HG02981 (cell line): ENCODE measurements at regions not wholly inside any gene's neighbourhood (a gene's known extent, or its start where the extent isn't known, plus 50 kb on each side); places are given as distances from the start of the nearest gene placed in this dataset.
"Not testable (repeated sequence)": the region's sequence is repeated elsewhere in the genome, so short reads cannot be mapped to it uniquely, and the experiment has no call there.

Source experiments
- ATAC-seq: cut with Tn5 transposase; IDR thresholded peaks from one replicate; pipeline ENCODE4 v1.9.1; 2021; ENCODE audit warnings: mild to moderate bottlenecking, moderate library complexity; ENCODE audit not compliant: unreplicated experiment

DNA sequence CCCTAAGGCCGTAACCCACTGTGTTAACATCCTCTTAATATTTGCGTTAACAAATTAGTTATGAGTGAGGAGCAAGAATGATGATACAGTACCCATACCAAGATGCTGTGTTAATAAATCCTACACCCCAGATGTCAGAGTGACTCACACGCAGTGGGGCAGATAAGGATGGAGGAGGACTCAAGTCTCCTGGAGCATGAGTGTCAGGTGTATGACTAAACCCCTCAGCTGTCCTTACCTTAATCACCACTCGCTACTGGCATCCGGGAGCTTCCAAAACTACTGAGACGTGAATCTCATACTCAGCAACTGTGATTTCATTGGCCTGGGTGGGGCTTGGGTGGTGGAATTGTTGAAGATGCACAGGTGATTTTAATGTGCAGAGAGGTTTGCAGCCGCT is 131.3 kb upstream of the MTHFD1L start:
- ATAC-seq, result no peak

DNA sequence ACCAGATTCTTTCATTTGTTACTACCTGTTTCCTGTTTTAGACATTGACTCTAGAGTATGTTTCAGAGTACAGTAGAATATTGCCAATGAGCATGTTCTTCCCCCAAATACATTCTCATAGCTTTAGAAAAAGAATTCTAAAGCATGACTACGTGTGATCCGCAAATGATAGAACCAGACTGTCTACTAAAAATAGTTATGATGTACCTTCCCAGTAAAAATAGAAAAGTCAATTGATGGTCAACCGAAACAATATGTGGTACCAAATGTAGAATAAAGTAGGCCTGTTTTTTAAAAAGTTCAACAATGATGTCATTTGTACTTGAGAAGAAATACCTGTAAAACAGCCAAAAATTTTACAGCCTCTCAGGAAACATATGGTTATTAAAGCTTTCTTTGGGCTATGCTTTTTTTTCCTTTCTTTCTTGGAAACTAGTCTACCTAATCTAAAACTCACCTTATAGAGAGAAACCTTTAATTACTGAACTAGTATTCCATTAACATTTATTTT is 130.1 kb upstream of the MTHFD1L start:
- no peak for ATAC-seq

- ATAC-seq, result no peak
Observed at GRCh38 chr6:150738092-150738629, 127.3 kb upstream of the MTHFD1L start.

DNA sequence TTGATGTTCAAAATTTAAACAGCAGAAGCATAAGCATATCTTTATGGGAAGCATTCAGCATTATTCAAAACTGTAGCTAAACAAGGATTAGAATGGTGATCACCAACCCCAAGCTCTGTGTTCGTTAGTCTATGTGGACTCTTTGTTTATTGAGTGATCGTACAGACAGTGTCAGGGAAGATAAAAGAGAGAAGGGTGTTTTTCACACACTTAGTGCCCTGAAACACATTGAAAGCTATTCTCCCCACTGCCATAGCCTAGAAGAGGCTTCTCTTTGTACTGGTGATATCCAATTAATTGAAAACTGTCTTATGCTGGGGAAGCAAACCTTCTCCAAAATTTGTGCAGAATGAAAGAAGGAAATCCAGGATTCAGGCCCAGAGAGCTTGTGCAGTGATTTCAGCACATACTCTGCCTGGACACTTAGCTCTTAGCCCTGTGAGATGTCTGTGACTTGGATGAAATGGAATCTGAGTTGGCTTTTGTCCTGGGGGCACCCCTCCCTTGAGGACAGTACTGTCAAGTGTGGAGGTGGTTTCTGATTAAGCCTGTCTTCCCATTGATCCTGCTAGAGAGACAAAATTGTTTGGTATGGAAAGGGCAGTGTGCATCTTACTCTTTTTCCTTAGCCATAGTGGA is 125.7 kb upstream of the MTHFD1L start:
- no peak for ATAC-seq

DNA sequence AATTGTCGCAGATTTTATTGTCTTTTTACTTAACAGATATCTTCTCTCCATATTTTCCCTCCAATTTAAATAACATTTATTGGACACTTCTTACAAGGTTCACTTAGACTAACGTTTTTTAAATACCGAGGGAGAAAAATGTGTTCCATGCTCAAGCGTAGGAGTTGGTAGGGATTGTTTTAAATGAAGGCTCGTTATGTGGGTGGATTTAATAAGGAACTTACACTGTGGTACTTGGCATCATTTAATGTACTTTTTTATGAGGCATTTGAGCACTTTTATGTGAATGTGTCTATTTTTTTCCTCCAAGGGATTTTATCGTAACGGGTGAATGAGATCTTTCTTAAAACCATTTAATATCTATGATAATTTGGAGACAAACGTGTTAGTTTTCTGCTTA is 125.0 kb upstream of the MTHFD1L start:
- ATAC-seq, result no peak

GRCh38 chr6:150741633-150742200 is 123.8 kb upstream of the MTHFD1L start:
- no peak for ATAC-seq

GRCh38 chr6:150744522-150745260 is 120.8 kb upstream of the MTHFD1L start:
- no peak for ATAC-seq

DNA sequence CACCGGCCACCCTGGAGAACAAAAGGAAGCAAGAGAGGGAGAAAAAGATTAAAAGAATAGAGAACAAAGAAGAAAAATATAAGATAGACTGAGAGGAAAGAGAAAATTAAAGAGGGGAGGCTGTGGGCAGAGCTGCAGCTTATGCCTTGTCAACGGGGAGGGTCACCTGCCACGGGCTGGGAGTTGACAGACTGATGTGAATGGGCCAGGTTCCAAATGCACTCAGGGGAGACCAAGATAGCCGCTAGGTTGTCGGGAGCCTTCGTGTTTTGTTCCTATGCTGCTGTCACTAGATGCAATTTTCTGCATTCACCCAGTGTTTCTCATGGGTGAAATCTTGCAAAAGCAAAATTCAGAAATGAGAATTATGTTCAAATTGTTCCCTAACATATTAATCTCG is 119.6 kb upstream of the MTHFD1L start:
- ATAC-seq, result no peak

DNA sequence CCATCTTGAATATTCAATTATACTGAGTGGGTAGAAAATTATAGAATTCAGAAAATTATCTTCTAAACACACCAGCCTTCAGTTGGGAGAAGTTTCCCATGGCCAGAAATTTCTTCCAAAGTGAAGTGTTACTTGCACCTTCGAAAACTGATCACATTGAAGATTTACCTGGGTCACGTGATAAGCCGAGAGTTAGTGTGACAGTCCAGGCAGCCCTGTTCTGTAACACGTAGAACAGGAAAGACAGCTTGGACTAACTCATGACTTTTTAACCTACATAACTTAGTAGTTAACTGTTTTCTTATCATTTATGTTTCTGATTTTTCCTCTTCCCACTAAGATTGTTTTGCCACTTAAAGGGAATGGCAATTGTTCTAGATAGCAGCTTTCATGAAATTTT is 118.3 kb upstream of the MTHFD1L start:
- no peak for ATAC-seq

DNA sequence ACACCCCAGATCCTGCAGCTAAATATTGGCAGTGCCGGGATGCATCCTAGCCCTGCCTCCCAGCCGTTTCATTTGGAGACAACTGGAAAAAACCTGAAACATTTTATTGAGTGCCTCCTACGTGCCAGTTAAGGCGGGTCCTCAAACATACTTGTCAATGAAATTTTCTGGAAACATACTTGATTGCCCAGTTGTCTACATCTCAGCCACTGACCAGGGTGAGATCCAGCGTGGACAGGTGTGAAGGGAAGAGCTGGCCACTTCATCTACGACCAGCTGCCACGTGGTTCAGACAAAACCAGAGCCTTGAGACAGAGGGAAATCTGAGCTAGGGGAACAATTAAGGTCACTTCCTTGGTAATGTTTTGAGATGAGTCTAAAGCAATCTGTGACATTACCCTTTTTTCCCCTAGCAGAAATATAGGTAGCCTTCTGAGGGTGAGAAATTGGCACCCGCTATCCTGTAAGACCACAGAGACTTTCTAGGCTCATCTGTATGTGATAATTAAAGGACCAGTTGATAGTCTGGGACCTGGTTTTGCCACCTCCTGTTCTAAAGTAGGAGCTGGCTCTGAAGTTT is 116.3 kb upstream of the MTHFD1L start:
- no peak for ATAC-seq

- no peak for ATAC-seq
Observed at GRCh38 chr6:150751296-150751695, 114.2 kb upstream of the MTHFD1L start.

GRCh38 chr6:150752409-150752808 is 113.1 kb upstream of the MTHFD1L start:
- no peak for ATAC-seq

DNA sequence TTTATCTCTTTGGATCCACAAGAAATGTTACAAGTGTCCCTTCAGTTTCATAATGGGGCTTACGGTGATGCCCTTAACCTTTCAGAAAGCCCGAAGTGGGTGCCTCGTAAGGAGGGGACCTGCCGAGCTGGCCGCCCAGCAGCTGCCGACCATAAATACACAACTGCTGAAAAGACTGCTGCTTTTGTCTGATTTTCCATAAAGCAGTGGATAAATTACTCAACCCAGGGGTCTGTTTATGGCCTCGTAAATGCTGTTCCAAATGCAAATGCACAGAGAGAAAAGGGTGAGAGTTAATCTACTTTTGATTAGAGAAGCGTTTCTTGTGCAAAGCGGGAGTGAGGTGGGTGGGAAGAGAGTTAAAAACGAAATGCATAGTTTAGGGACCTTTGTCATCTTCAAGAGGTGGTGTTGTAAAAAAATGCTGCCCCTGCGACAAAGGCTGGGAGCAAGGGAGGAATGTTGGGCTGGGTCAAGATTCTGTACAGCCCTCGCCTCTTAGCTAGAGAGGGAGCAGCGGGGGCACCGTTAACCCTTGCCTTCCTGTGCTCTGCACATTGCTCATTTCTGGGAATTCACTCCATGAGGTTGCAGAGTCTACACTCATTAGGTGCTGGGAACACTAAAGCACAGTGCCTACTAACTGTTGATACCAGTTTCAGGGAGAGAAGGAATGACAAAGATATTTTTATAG is 112.0 kb upstream of the MTHFD1L start:
- no peak for ATAC-seq

GRCh38 chr6:150755042-150755441 is 110.5 kb upstream of the MTHFD1L start:
- no peak for ATAC-seq

DNA sequence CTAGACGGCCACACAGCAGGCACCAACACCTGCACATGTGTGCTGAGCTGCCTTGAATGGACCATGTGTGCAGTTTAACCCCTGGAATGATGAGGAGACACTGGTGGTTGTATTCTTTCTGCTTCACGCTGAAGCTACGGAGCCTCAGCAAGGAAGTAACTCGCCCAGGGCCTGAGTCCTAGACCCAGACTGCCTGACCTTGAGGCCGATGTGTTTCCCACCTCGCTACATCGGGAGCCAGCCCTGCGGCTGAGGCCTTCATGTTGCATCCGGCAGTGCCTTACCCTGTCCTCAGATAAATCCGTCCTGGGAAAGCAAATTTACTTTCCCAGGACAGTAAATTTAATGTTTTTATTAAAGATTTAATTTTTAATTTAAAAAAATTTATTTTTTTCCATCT is 110.0 kb upstream of the MTHFD1L start:
- no peak for ATAC-seq

- ATAC-seq, result no peak
Observed at GRCh38 chr6:150756173-150756572, 109.3 kb upstream of the MTHFD1L start.

DNA sequence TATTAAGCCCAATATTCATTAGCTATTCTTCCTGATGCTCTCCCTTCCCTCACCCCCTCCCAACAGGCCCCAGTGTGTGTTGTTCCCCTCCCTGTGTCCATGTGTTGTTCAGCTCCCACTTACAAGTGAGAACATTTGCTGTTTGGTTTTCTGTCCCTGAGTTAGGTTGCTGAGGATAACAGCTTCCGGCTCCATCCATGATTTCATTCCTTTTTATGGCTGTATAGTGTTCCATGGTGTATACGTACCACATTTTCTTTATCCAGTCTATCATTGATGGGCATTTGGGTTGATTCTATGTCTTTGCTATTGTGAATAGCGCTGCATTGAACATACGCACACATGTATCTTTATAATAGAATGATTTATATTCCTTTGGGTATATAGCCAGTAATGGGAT is 107.7 kb upstream of the MTHFD1L start:
- ATAC-seq, result not testable (repeated sequence)

DNA sequence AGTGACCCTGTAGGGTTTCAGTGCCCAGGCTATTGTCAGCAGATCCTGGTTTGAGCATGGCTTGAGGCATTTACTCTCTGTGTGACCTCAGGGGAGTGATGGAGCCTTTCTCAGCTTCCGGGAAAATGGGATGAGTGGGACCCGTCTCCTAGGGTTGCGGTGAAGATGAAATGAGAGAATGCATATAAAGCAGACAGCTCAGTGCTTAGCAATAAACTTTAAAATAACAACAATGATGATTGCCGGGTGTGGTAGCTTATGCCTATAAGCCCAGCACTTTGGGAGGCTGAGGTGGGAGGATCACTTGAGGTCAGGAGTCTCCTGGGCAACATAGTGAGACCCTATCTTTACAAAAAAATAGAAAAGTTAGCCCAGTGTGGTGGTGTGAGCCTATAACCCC is 106.0 kb upstream of the MTHFD1L start:
- ATAC-seq, result no peak

DNA sequence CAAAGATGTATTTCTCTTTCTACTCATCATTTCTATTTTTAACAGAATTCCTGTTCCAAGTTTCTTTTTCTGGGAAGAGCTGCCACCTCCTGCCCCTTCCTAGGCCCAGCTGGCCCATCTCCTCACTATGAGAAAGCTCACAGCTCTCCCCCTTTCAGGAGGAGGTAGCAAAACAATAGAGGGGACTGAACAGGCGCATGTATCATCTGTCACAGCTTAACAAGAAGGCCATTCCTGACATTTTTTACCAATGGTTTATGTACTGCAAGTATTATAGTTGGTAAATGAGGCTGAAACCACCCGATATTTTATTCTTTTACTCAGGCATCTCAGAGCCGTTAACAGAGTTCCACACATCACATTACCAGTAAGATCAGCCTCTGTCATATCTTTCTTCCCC is 103.7 kb upstream of the MTHFD1L start:
- ATAC-seq, result no peak

DNA sequence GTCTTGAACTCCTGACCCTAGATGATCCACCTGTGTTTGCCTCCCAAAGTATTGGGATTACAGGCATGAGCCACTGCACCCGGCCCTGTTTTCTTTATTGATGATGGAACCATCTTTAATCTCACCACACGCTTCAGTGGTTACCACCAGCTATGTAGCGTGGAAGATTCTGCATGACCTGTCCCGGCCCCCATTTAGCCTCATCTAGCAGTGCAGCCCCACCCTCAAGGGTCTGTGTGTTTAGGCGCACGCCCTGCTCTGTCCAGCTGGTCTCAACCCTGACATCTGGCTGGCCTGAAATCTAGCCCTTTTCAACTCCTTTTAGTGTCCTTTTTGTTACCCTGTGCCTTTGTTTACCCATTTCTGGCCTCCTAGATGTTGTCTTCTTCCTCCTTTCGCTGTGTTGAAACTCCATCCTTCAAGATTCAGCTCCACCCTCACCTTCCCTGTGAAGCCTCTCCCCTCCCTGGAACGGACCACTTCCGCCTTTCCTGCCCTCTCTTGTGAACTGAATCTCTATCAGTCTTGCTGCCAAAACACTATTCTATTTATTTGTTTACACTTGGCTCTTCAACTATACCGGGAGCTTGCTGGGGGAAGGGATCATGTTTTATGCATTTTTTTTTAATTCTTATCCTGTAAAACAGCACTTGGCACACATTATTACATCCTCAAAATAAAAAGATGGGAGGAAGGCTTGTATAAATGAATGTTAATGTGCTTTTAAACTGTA is 101.0 kb upstream of the MTHFD1L start:
- no peak for ATAC-seq
